ENCODE measurements at regions not wholly inside any gene's neighbourhood (a gene's known extent, or its start where the extent isn't known, plus 50 kb on each side); places are given as distances from the start of the nearest gene placed in this dataset.

DNA sequence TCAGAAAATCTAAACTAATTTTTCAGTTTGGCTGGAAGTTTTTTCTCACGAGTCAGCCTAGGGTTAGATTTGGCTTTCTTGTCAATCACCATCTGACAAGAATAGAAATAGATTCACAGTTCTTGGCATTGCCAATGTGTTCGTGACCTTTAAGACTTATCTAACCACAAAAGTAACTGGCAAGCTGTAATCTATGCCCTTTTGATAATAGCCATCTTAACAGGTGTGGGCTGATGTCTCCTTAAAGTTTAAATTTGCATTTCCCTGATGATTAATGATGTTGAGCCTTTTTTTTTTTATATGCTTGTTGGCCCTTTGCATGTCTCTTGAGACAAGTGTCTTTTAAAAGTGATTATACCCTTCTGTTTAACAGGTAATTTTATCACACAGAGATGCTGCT, 460.3 kb upstream of the PRKX start:
- H3K9me3 ChIP-seq: no peaks in the 10 kb centered on the region
- no peaks in the 10 kb centered on the region for H3K4me1 ChIP-seq
- no peaks in the 10 kb centered on the region for H3K27me3 ChIP-seq (replicated peaks; ENCODE audit: control insufficient read depth, insufficient read depth, low read length)
- TF ChIP-seq, protein P1, sequence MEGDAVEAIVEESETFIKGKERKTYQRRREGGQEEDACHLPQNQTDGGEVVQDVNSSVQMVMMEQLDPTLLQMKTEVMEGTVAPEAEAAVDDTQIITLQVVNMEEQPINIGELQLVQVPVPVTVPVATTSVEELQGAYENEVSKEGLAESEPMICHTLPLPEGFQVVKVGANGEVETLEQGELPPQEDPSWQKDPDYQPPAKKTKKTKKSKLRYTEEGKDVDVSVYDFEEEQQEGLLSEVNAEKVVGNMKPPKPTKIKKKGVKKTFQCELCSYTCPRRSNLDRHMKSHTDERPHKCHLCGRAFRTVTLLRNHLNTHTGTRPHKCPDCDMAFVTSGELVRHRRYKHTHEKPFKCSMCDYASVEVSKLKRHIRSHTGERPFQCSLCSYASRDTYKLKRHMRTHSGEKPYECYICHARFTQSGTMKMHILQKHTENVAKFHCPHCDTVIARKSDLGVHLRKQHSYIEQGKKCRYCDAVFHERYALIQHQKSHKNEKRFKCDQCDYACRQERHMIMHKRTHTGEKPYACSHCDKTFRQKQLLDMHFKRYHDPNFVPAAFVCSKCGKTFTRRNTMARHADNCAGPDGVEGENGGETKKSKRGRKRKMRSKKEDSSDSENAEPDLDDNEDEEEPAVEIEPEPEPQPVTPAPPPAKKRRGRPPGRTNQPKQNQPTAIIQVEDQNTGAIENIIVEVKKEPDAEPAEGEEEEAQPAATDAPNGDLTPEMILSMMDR (IDR thresholded peaks at IDR 0.05; ENCODE audit: insufficient read depth in 1 of 2, low read depth in 1 of 2, low read length in 1 of 2, severe bottlenecking in 1 of 2, unreplicated experiment in 1 of 2): no peak
- no TSS peak for BruUV-seq (replicated peaks)
- intact Hi-C loops (cut with micrococcal nuclease; ENCODE audit: unreplicated experiment): no loop called here
- POLR2A ChIA-PET: no interaction called here
- Mint-ChIP-seq H3K27me3 (ENCODE audit: insufficient read depth, unreplicated experiment) (no peaks in the 10 kb centered on the region), H3K36me3 (ENCODE audit: insufficient read depth, unreplicated experiment) (no peaks in the 10 kb centered on the region), H3K27ac (ENCODE audit: unreplicated experiment) (no peak overlapping the region), H3K9me3 (ENCODE audit: unreplicated experiment) (peaks cover 10% of the 10 kb centered on the region), H3K4me1 (ENCODE audit: low read depth, unreplicated experiment) (no peaks in the 10 kb centered on the region), H3K4me3 (ENCODE audit: unreplicated experiment) (no peak overlapping the region)
- no peak for DNase-seq
- CTCF ChIA-PET: no interaction called here
- no peaks in the 10 kb centered on the region for H3K36me3 ChIP-seq (ENCODE audit: control insufficient read depth, insufficient read depth, low read length)
- no peak overlapping the region for H3K4me3 ChIP-seq (ENCODE audit: low read depth, low read length)

DNA sequence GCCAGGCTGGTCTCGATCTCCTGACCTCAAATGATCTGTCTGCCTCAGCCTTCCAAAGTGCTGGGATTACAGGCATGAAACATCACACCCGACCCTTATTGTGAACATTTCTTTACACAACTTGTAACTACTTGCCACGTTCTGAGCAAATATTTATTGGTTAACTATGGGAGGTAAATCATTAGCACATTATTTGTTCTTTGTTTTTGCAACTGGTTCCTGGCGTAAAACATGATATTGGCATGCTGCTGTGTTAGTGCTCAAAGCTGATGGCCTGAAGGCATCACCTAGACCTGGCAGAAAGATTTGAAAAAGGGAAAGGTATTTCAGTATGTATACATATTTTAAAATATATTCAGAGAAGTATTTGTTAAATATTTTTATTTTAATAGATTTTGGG, 438.3 kb upstream of the PRKX start:
- H3K4me3 ChIP-seq (ENCODE audit: low read depth, low read length): no peak overlapping the region
- Mint-ChIP-seq H3K27ac (ENCODE audit: unreplicated experiment) (no peak overlapping the region), H3K36me3 (ENCODE audit: insufficient read depth, unreplicated experiment) (no peaks in the 10 kb centered on the region), H3K4me3 (ENCODE audit: unreplicated experiment) (no peak overlapping the region), H3K27me3 (ENCODE audit: insufficient read depth, unreplicated experiment) (peaks cover 2% of the 10 kb centered on the region), H3K4me1 (ENCODE audit: low read depth, unreplicated experiment) (no peaks in the 10 kb centered on the region), H3K9me3 (ENCODE audit: unreplicated experiment) (peaks cover 9% of the 10 kb centered on the region)
- no peaks in the 10 kb centered on the region for H3K36me3 ChIP-seq (ENCODE audit: control insufficient read depth, insufficient read depth, low read length)
- DNase-seq: no peak
- intact Hi-C loops (cut with micrococcal nuclease; ENCODE audit: unreplicated experiment): no loop called here
- no peaks in the 10 kb centered on the region for H3K27me3 ChIP-seq (replicated peaks; ENCODE audit: control insufficient read depth, insufficient read depth, low read length)
- TF ChIP-seq, protein P1 (IDR thresholded peaks at IDR 0.05; ENCODE audit: insufficient read depth in 1 of 2, low read depth in 1 of 2, low read length in 1 of 2, severe bottlenecking in 1 of 2, unreplicated experiment in 1 of 2): no peak
- ChIA-PET POLR2A (no interaction called here), CTCF (no interaction called here)
- no peaks in the 10 kb centered on the region for H3K9me3 ChIP-seq
- H3K4me1 ChIP-seq: no peaks in the 10 kb centered on the region
- no TSS peak for BruUV-seq (replicated peaks)

DNA sequence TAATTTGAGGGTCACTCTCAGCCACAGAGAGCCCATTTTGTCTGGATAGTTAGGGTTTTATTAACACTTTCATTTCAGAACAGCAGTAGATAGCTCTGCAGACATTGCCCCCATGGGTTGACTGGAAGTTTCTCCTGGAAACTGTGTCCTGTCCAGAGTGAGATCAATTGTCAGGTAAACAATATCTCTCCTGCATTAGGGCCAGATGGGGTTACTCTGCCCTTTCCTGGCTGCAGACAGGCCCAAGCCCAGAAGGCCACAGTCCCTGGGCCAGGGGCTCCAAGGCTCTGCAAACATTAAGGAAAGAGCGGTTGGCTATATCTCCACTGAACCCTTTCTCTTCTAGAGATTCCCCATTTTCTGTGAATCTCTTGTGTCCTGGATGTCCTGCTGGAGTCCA, 436.8 kb upstream of the PRKX start:
- no TSS peak for BruUV-seq (replicated peaks)
- intact Hi-C loops (cut with micrococcal nuclease; ENCODE audit: unreplicated experiment): no loop called here
- CTCF ChIA-PET: no interaction called here

More for the DNA sequence above, 436.8 kb upstream of the PRKX start:
- Mint-ChIP-seq H3K4me3 (ENCODE audit: unreplicated experiment) (no peak overlapping the region), H3K4me1 (ENCODE audit: low read depth, unreplicated experiment) (no peaks in the 10 kb centered on the region), H3K27me3 (ENCODE audit: insufficient read depth, unreplicated experiment) (peaks cover 2% of the 10 kb centered on the region), H3K27ac (ENCODE audit: unreplicated experiment) (no peak overlapping the region), H3K9me3 (ENCODE audit: unreplicated experiment) (peaks cover 9% of the 10 kb centered on the region), H3K36me3 (ENCODE audit: insufficient read depth, unreplicated experiment) (no peaks in the 10 kb centered on the region)
- TF ChIP-seq, protein P1 (IDR thresholded peaks at IDR 0.05; ENCODE audit: insufficient read depth in 1 of 2, low read depth in 1 of 2, low read length in 1 of 2, severe bottlenecking in 1 of 2, unreplicated experiment in 1 of 2): no peak
- H3K4me1 ChIP-seq: no peaks in the 10 kb centered on the region
- POLR2A ChIA-PET: no interaction called here
- H3K4me3 ChIP-seq (ENCODE audit: low read depth, low read length): no peak overlapping the region
- H3K9me3 ChIP-seq: no peaks in the 10 kb centered on the region
- no peaks in the 10 kb centered on the region for H3K36me3 ChIP-seq (ENCODE audit: control insufficient read depth, insufficient read depth, low read length)
- DNase-seq: no peak
- no peaks in the 10 kb centered on the region for H3K27me3 ChIP-seq (replicated peaks; ENCODE audit: control insufficient read depth, insufficient read depth, low read length)
